PC-3 (cell line): ENCODE measurements at regions not wholly inside any gene's neighbourhood (a gene's known extent, or its start where the extent isn't known, plus 50 kb on each side); places are given as distances from the start of the nearest gene placed in this dataset.

Experiments
- ATAC-seq: fragments of 200-7000 bp; cut with Tn5 transposase; 2 replicates; pipeline ENCODE4 v1.9.1; 2020; ENCODE audit warnings: mild to moderate bottlenecking, moderate library complexity
- BruUV-seq: library from RNA; stranded (reverse); fragments of 400-500 nt; replicated peaks from 2 replicates; lab custom pipeline; 2021; lab: Mats Ljungman, UMichigan
- CTCF ChIA-PET: fragments of 300-600 bp; sonication (Branson Sonifier 250); formaldehyde crosslinking; loops from one replicate; lab custom pipeline; 2022; ENCODE audit warnings: antibody characterized with exemption; lab: Charles Lee
- POLR2A ChIA-PET: fragments of 300-600 bp; sonication (Branson Sonifier 250); formaldehyde crosslinking; loops from one replicate; lab custom pipeline; 2022; ENCODE audit warnings: antibody characterized with exemption; ENCODE audit not compliant: unreplicated experiment; lab: Charles Lee
- DNase-seq: peaks from one replicate; pipeline ENCODE4 v3.0.0-alpha.2; 2015
- H2AFZ ChIP-seq: fragments of 300-600 bp; sonication (generic); 2 replicates; pipeline ENCODE4 v1.6.0; 2016; ENCODE audit warnings: antibody characterized with exemption, low read length
- H3F3A ChIP-seq: fragments of 300-600 bp; sonication (generic); one replicate; pipeline ENCODE4 v1.6.0; 2017; ENCODE audit warnings: antibody characterized with exemption, low read length, control low read depth, mild to moderate bottlenecking; ENCODE audit not compliant: unreplicated experiment
- H3K27ac ChIP-seq: fragments of 300-600 bp; sonication (generic); 2 replicates; pipeline ENCODE4 v1.5.1; 2016; ENCODE audit warnings: mild to moderate bottlenecking, low read length
- H3K27me3 ChIP-seq: fragments of 300-600 bp; sonication (generic); 2 replicates; pipeline ENCODE4 v1.6.1; 2016; ENCODE audit warnings: low read length, mixed read lengths
- H3K36me3 ChIP-seq: fragments of 300-600 bp; sonication (generic); 2 replicates; pipeline ENCODE4 v1.6.1; 2016; ENCODE audit warnings: low read depth, mixed run types, low read length, mixed read lengths
- H3K4me1 ChIP-seq: fragments of 300-600 bp; sonication (generic); 2 replicates; pipeline ENCODE4 v1.5.1; 2016; ENCODE audit warnings: low read length; ENCODE audit not compliant: insufficient read depth
- H3K4me2 ChIP-seq: fragments of 300-600 bp; sonication (generic); 2 replicates; pipeline ENCODE4 v1.6.0; 2016; ENCODE audit warnings: low read length
- H3K4me3 ChIP-seq: fragments of 300-600 bp; sonication (generic); 2 replicates; pipeline ENCODE4 v1.5.1; 2016; ENCODE audit warnings: mild to moderate bottlenecking, low read length, mixed read lengths
- H3K79me2 ChIP-seq: fragments of 300-600 bp; sonication (generic); 2 replicates; pipeline ENCODE4 v1.6.1; 2017; ENCODE audit warnings: low read length, mixed read lengths
- H3K9ac ChIP-seq: fragments of 300-600 bp; sonication (generic); 2 replicates; pipeline ENCODE4 v1.6.0; 2016; ENCODE audit warnings: mild to moderate bottlenecking, low read length
- H3K9me2 ChIP-seq: fragments of 300-600 bp; sonication (generic); replicated peaks from 2 replicates; pipeline ENCODE4 v1.6.1; 2016; ENCODE audit warnings: mixed run types, low read length, mixed read lengths
- H3K9me3 ChIP-seq: fragments of 300-600 bp; sonication (generic); 2 replicates; pipeline ENCODE4 v1.6.1; 2016; ENCODE audit warnings: low read length, mixed read lengths
- H4K20me1 ChIP-seq: fragments of 300-600 bp; sonication (generic); 2 replicates; pipeline ENCODE4 v1.6.1; 2016; ENCODE audit warnings: low read length, mixed read lengths
- CTCF ChIP-seq: fragments of 300-600 bp; sonication (generic); conservative IDR thresholded peaks from 2 replicates; pipeline ENCODE4 v1.5.1; 2017; ENCODE audit warnings: antibody characterized with exemption, low read depth, mild to moderate bottlenecking, low read length
- EZH2 ChIP-seq: fragments of 300-600 bp; sonication (generic); IDR thresholded peaks from one replicate; pipeline ENCODE4 v1.6.1; 2017; ENCODE audit warnings: antibody characterized with exemption, mild to moderate bottlenecking, low read length; ENCODE audit not compliant: unreplicated experiment
- EZH2phosphoT487 ChIP-seq: fragments of 300-600 bp; sonication (generic); IDR thresholded peaks from 2 replicates; pipeline ENCODE4 v1.6.1; 2018; ENCODE audit warnings: mild to moderate bottlenecking, antibody characterized with exemption, low read length, borderline replicate concordance
- intact Hi-C: fragments of 100-400 bp; cut with micrococcal nuclease; formaldehyde crosslinking; loops from 2 replicates; pipeline ENCODE4 v1.9.0; 2023

GRCh38 chr13:44050450-44051063 is 170.9 kb downstream of the LACC1 start:
- no peak for TF ChIP-seq EZH2
- peak; percentile 61 for TF ChIP-seq CTCF
- ChIA-PET POLR2A (no interaction called here), CTCF (interaction anchor here (0.6 to 1.0 kb wide), 2 partner anchors 142 to 385 kb away, joined by 3 to 6 read pairs; no protein-coding TSS in a partner anchor)
- Histone ChIP-seq H3K9me2 (no peaks in the 10 kb centered on the region), H3K27ac (peak overlapping the region; percentile 67), H3K4me2 (no peak overlapping the region), H4K20me1 (no peaks in the 10 kb centered on the region), H3K27me3 (no peaks in the 10 kb centered on the region), H3K4me1 (peaks cover 26% of the 10 kb centered on the region), H3K9ac (peak overlapping the region; percentile 57), H3K36me3 (no peaks in the 10 kb centered on the region), H3K79me2 (no peaks in the 10 kb centered on the region), H3K9me3 (no peaks in the 10 kb centered on the region), H3K4me3 (no peak overlapping the region), H3F3A (no peaks in the 10 kb centered on the region), H2AFZ (no peak overlapping the region)
- intact Hi-C loops, result loop anchor here (1.0 to 5.0 kb wide), 5 partner anchors 92 to 387 kb away; no protein-coding TSS in a partner anchor
- no TSS peak for BruUV-seq
- ATAC-seq, result no peak
- DNase-seq, result peak; percentile 62

- Histone ChIP-seq H3K27me3 (no peaks in the 10 kb centered on the region), H3K9me2 (no peaks in the 10 kb centered on the region), H3K9ac (peak overlapping the region; percentile 57), H3K4me1 (peaks cover 19% of the 10 kb centered on the region), H3K4me2 (no peak overlapping the region), H3K9me3 (no peaks in the 10 kb centered on the region), H3K4me3 (no peak overlapping the region), H3K79me2 (no peaks in the 10 kb centered on the region), H3F3A (no peaks in the 10 kb centered on the region), H3K36me3 (no peaks in the 10 kb centered on the region), H4K20me1 (no peaks in the 10 kb centered on the region), H2AFZ (no peak overlapping the region), H3K27ac (peak overlapping the region; percentile 67)
- CTCF ChIA-PET, result interaction anchor here (0.6 kb wide), 1 partner anchor 391 kb away, joined by 3 read pairs; no protein-coding TSS in a partner anchor
- DNase-seq, result no peak
- POLR2A ChIA-PET, result interaction anchor here (0.6 to 1.0 kb wide), 4 partner anchors 42 to 386 kb away, joined by 3 to 11 read pairs (median 3); no protein-coding TSS in a partner anchor
- TF ChIP-seq CTCF (no peak), EZH2phosphoT487 (no peak), EZH2 (no peak)
- peak; percentile 50 for ATAC-seq
- BruUV-seq, result no TSS peak
- intact Hi-C loops, result loop anchor here (2.0 to 5.0 kb wide), 4 partner anchors 91 to 311 kb away; no protein-coding TSS in a partner anchor
Observed at GRCh38 chr13:44051405-44051804, 171.7 kb downstream of the LACC1 start.
